ENCODE measurements at regions not wholly inside any gene's neighbourhood (a gene's known extent, or its start where the extent isn't known, plus 50 kb on each side); places are given as distances from the start of the nearest gene placed in this dataset.

DNA sequence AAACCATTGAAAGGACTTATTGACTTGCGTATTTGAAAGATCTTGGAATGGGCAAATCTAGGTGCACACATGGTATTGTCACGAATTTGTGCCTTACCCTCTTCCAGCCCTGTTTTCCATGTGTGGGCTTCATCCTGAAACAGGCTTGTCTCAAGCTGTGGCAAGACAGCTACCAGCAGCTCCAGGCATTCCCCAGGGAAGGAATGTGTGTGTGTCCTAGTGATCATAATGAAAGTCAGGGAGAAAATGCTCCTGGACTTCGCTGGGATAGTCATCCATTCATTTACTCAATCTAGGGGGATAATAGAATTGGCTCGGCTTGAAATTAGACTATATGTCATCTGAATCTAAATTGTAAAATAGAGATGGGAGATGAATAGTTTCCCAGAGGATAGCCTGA is 676.2 kb downstream of the CBLN4 start:
- ChIA-PET POLR2A (no interaction called here), CTCF (no interaction called here)
- Histone ChIP-seq H2AFZ (ENCODE audit: insufficient read depth, low read depth, low read length, poor library complexity, severe bottlenecking) (no peak overlapping the region), H3K27me3 (replicated peaks in 1 of 4; ENCODE audit: control extremely low read depth in 1 of 4, control insufficient read depth in 3 of 4, insufficient read depth in 4 of 4, low read length in 3 of 4) (no peaks in the 10 kb centered on the region), H3K4me3 (ENCODE audit: control extremely low read depth in 1 of 5, extremely low read depth in 1 of 5, insufficient read depth in 1 of 5, low read depth in 2 of 5, low read length in 4 of 5) (no peak overlapping the region), H4K20me1 (ENCODE audit: control insufficient read depth, insufficient read depth, low read length, poor library complexity, severe bottlenecking) (no peaks in the 10 kb centered on the region), H3K9me3 (ENCODE audit: control extremely low read depth in 1 of 3, control insufficient read depth in 2 of 3, insufficient read depth in 1 of 3, low read length in 2 of 3) (no peaks in the 10 kb centered on the region), H3K36me3 (replicated peaks in 1 of 2; ENCODE audit: control extremely low read depth in 1 of 2, control insufficient read depth in 1 of 2, extremely low read depth in 1 of 2, insufficient read depth in 2 of 2, low read length in 1 of 2) (no peaks in the 10 kb centered on the region), H3K4me1 (ENCODE audit: control insufficient read depth in 2 of 2, insufficient read depth in 2 of 2, low read length in 2 of 2) (no peaks in the 10 kb centered on the region), H3K9ac (ENCODE audit: low read length) (no peak overlapping the region), H3K27ac (ENCODE audit: low read length in 2 of 2) (no peak overlapping the region), H3K4me2 (replicated peaks; ENCODE audit: low read depth, low read length, poor library complexity, severe bottlenecking) (no peak overlapping the region), H3K79me2 (ENCODE audit: control insufficient read depth, insufficient read depth, low read length) (no peaks in the 10 kb centered on the region)
- ATAC-seq (ENCODE audit: low read depth), result no peak
- Mint-ChIP-seq H3K27ac (no peak overlapping the region), H3K9me3 (ENCODE audit: insufficient read depth) (peaks cover 3% of the 10 kb centered on the region), H3K4me1 (no peaks in the 10 kb centered on the region), H3K4me3 (no peak overlapping the region), H3K27me3 (no peaks in the 10 kb centered on the region)
- intact Hi-C loops (cut with micrococcal nuclease), result no loop called here
- 81% methylated on average over 2 of the region's 4 CpGs for WGBS (ENCODE audit: insufficient coverage)
- no peak for DNase-seq
- TF ChIP-seq, protein P1, sequence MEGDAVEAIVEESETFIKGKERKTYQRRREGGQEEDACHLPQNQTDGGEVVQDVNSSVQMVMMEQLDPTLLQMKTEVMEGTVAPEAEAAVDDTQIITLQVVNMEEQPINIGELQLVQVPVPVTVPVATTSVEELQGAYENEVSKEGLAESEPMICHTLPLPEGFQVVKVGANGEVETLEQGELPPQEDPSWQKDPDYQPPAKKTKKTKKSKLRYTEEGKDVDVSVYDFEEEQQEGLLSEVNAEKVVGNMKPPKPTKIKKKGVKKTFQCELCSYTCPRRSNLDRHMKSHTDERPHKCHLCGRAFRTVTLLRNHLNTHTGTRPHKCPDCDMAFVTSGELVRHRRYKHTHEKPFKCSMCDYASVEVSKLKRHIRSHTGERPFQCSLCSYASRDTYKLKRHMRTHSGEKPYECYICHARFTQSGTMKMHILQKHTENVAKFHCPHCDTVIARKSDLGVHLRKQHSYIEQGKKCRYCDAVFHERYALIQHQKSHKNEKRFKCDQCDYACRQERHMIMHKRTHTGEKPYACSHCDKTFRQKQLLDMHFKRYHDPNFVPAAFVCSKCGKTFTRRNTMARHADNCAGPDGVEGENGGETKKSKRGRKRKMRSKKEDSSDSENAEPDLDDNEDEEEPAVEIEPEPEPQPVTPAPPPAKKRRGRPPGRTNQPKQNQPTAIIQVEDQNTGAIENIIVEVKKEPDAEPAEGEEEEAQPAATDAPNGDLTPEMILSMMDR (IDR thresholded peaks at IDR 0.05), result no peak
- TF ChIP-seq EZH2 (IDR thresholded peaks at IDR 0.05; ENCODE audit: borderline replicate concordance, insufficient read depth, low read depth, low read length, poor library complexity, severe bottlenecking), result no peak

DNA sequence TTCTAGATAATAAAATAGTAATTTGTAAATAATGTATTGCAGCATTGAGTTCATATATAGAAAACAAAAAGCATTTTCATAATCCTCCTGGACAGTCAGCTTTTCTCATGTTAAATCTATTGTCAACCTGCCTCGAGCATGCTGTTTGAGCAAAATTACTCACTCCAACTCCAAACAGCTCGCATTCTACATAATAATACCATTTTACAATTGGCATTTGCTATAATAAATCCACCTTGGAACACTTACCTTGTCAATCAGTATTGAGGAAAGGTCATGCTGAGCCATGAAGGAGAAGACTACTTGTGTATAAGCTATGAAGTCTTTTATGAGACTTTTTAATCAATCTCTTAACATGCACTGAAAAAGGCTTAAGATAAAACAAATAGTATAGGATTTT is 682.6 kb downstream of the CBLN4 start:
- ATAC-seq (ENCODE audit: low read depth) (no peak), DNase-seq (no peak)

More for the DNA sequence above, 682.6 kb downstream of the CBLN4 start:
- Histone ChIP-seq H3K4me3 (ENCODE audit: control extremely low read depth in 1 of 5, extremely low read depth in 1 of 5, insufficient read depth in 1 of 5, low read depth in 2 of 5, low read length in 4 of 5) (no peak overlapping the region), H3K4me1 (ENCODE audit: control insufficient read depth in 2 of 2, insufficient read depth in 2 of 2, low read length in 2 of 2) (no peaks in the 10 kb centered on the region), H3K27ac (ENCODE audit: low read length in 2 of 2) (no peak overlapping the region), H3K36me3 (replicated peaks in 1 of 2; ENCODE audit: control extremely low read depth in 1 of 2, control insufficient read depth in 1 of 2, extremely low read depth in 1 of 2, insufficient read depth in 2 of 2, low read length in 1 of 2) (no peaks in the 10 kb centered on the region), H3K9me3 (ENCODE audit: control extremely low read depth in 1 of 3, control insufficient read depth in 2 of 3, insufficient read depth in 1 of 3, low read length in 2 of 3) (no peaks in the 10 kb centered on the region), H3K9ac (ENCODE audit: low read length) (no peak overlapping the region), H2AFZ (ENCODE audit: insufficient read depth, low read depth, low read length, poor library complexity, severe bottlenecking) (no peak overlapping the region), H3K79me2 (ENCODE audit: control insufficient read depth, insufficient read depth, low read length) (no peaks in the 10 kb centered on the region), H4K20me1 (ENCODE audit: control insufficient read depth, insufficient read depth, low read length, poor library complexity, severe bottlenecking) (no peaks in the 10 kb centered on the region), H3K27me3 (replicated peaks in 1 of 4; ENCODE audit: control extremely low read depth in 1 of 4, control insufficient read depth in 3 of 4, insufficient read depth in 4 of 4, low read length in 3 of 4) (no peaks in the 10 kb centered on the region), H3K4me2 (replicated peaks; ENCODE audit: low read depth, low read length, poor library complexity, severe bottlenecking) (no peak overlapping the region)
- ChIA-PET CTCF (no interaction called here), POLR2A (no interaction called here)
- Mint-ChIP-seq H3K27ac (no peak overlapping the region), H3K4me1 (no peaks in the 10 kb centered on the region), H3K4me3 (no peak overlapping the region), H3K27me3 (no peaks in the 10 kb centered on the region), H3K9me3 (ENCODE audit: insufficient read depth) (no peaks in the 10 kb centered on the region)
- intact Hi-C loops (cut with micrococcal nuclease), result no loop called here
- TF ChIP-seq EZH2 (IDR thresholded peaks at IDR 0.05; ENCODE audit: borderline replicate concordance, insufficient read depth, low read depth, low read length, poor library complexity, severe bottlenecking), result no peak
- TF ChIP-seq, protein P1 (IDR thresholded peaks at IDR 0.05), result no peak
- 65% methylated on average over 2 of the region's 2 CpGs for WGBS (ENCODE audit: insufficient coverage)
